HepG2 (cell line): ENCODE measurements at regions not wholly inside any gene's neighbourhood (a gene's known extent, or its start where the extent isn't known, plus 50 kb on each side); places are given as distances from the start of the nearest gene placed in this dataset.

ENCODE experiments used
- ATAC-seq: fragments of 200-7000 bp; cut with Tn5 transposase; 3 replicates; pipeline ENCODE4 v1.9.1; 2020; ENCODE audit warnings: mild to moderate bottlenecking, moderate library complexity
- BruUV-seq: library from RNA; stranded (reverse); fragments of 400-500 nt; replicated peaks from 2 replicates; lab custom pipeline; 2021; lab: Mats Ljungman, UMichigan
- CTCF ChIA-PET: fragments of 300-600 bp; formaldehyde crosslinking; extraction: SDS; loops from one replicate; lab custom pipeline; 2021; ENCODE audit warnings: low total read pairs, inconsistent platforms, low intra/inter-chr PET ratio; lab: Yijun Ruan, JAX
- POLR2A ChIA-PET: fragments of 350-600 bp; sonication (Branson Sonifier 250); formaldehyde crosslinking; loops from one replicate; lab custom pipeline; 2020; ENCODE audit warnings: antibody characterized with exemption, inconsistent platforms; lab: Yijun Ruan, JAX
- DNase-seq: peaks from one replicate; pipeline ENCODE4 v3.0.0-alpha.2; 2015; ENCODE audit warnings: low spot score
- FAIRE-seq: peaks from 3 replicates; lab custom pipeline; 2011; peaks lifted over from hg19 to GRCh38; lab: Jason Lieb, UNC
- H2AFZ ChIP-seq: one replicate; pipeline ENCODE4 v1.6.1; 2011; ENCODE audit warnings: low read length, inconsistent platforms
- H3K27ac ChIP-seq: fragments of 300-600 bp; 3 replicates; pipeline ENCODE4 v1.8.0; 2011; ENCODE audit warnings: mixed run types, mild to moderate bottlenecking, mixed read lengths, low read length, inconsistent platforms; ENCODE audit not compliant: insufficient read depth; ENCODE audit errors: extremely low read length
- H3K27me3 ChIP-seq, 2 experiments: fragments of 200-600 bp in 1 of 2; 2 replicates in 1 of 2; 3 replicates in 1 of 2; pipeline versions ENCODE4 v1.6.0 to v1.8.0; 2011; ENCODE audit warnings: low read length in 2 of 2, mild to moderate bottlenecking in 2 of 2, moderate library complexity in 2 of 2, inconsistent platforms in 1 of 2; ENCODE audit not compliant: insufficient read depth in 2 of 2, control insufficient read depth in 1 of 2
- H3K36me3 ChIP-seq, 2 experiments: fragments of 200-600 bp in 1 of 2; replicated peaks in 1 of 2; 2 replicates in 1 of 2; 3 replicates in 1 of 2; pipeline versions ENCODE4 v1.5.1 to v1.8.0; 2011; ENCODE audit warnings: low read length in 2 of 2, inconsistent platforms in 1 of 2; ENCODE audit not compliant: insufficient read depth in 2 of 2, control insufficient read depth in 1 of 2
- H3K4me1 ChIP-seq: 2 replicates; pipeline ENCODE4 v1.5.1; 2012; ENCODE audit warnings: low read length, inconsistent platforms; ENCODE audit not compliant: insufficient read depth
- H3K4me2 ChIP-seq: 2 replicates; pipeline ENCODE4 v1.6.0; 2011; ENCODE audit warnings: low read depth, low read length, inconsistent platforms
- H3K4me3 ChIP-seq, 3 experiments: fragments of 200-600 bp in 1 of 3; sonication (generic), shearing (Covaris generic) in 1 of 3; replicated peaks in 1 of 3; 2 replicates each; pipeline ENCODE4 v1.5.1; 2011 to 2016; ENCODE audit warnings: low read length in 3 of 3, inconsistent platforms in 2 of 3, low read depth in 2 of 3, mild to moderate bottlenecking in 2 of 3, control low read depth in 1 of 3, mixed read lengths in 1 of 3; ENCODE audit not compliant: insufficient read depth in 1 of 3
- H3K79me2 ChIP-seq: one replicate; pipeline ENCODE4 v1.6.1; 2011; ENCODE audit warnings: low read length, inconsistent platforms; ENCODE audit not compliant: insufficient read depth
- H3K9ac ChIP-seq: 2 replicates; pipeline ENCODE4 v1.6.0; 2011; ENCODE audit warnings: mild to moderate bottlenecking, low read depth, low read length, inconsistent platforms; ENCODE audit not compliant: insufficient read depth
- H3K9me3 ChIP-seq: 2 replicates; pipeline ENCODE4 v1.5.1; 2012; ENCODE audit warnings: mild to moderate bottlenecking, low read length
- H4K20me1 ChIP-seq: 2 replicates; pipeline ENCODE4 v1.6.0; 2011; ENCODE audit warnings: inconsistent platforms, mild to moderate bottlenecking, low read length, moderate library complexity; ENCODE audit not compliant: insufficient read depth
- DMAP1 ChIP-seq: IDR thresholded peaks from 2 replicates; pipeline ENCODE4 v1.6.1; 2016
- ETV5 ChIP-seq: IDR thresholded peaks from 2 replicates; pipeline ENCODE4 v1.6.1; 2018; ENCODE audit warnings: missing biosample characterization, missing genetic modification reagents, inconsistent platforms, borderline replicate concordance
- GABPB1 ChIP-seq: IDR thresholded peaks from 2 replicates; pipeline ENCODE4 v1.6.1; 2016; ENCODE audit warnings: mild to moderate bottlenecking, missing genetic modification reagents, moderate library complexity, missing compliant biosample characterization
- JDP2 ChIP-seq: sonication (generic); formaldehyde crosslinking; IDR thresholded peaks from 2 replicates; pipeline ENCODE4 v1.8.1; 2022; ENCODE audit warnings: missing genetic modification reagents, borderline replicate concordance
- PHB2 ChIP-seq: fragments of 450-650 bp; IDR thresholded peaks from 2 replicates; pipeline ENCODE4 v1.6.1; 2018; ENCODE audit not compliant: partially characterized antibody
- REXO4 ChIP-seq: sonication (generic); formaldehyde crosslinking; IDR thresholded peaks from 2 replicates; pipeline ENCODE4 v1.8.0; 2022; ENCODE audit warnings: missing genetic modification reagents, mild to moderate bottlenecking, borderline replicate concordance
- RORA ChIP-seq: sonication (generic); formaldehyde crosslinking; IDR thresholded peaks from 2 replicates; pipeline ENCODE4 v1.5.0; 2020; ENCODE audit warnings: mild to moderate bottlenecking, missing genetic modification reagents, moderate library complexity
- ZNF260 ChIP-seq: sonication (generic); formaldehyde crosslinking; IDR thresholded peaks from 2 replicates; pipeline ENCODE4 v1.4.0; 2020; ENCODE audit warnings: missing genetic modification reagents, low read depth, mild to moderate bottlenecking, borderline replicate concordance
- ZNF878 ChIP-seq: sonication (generic); formaldehyde crosslinking; IDR thresholded peaks from 2 replicates; pipeline ENCODE4 v1.8.1; 2023; ENCODE audit warnings: mild to moderate bottlenecking, missing genetic modification reagents, moderate library complexity
- WGBS: methylation state at CpG from one replicate; pipeline ENCODE4 v1.1.6; 2017; ENCODE audit warnings: low lambda C conversion rate; 5-methylcytosine and 5-hydroxymethylcytosine counted together
- in situ Hi-C: cut with HindIII; loops from 2 replicates; pipeline ENCODE4 v1.10.0; 2017; ENCODE audit warnings: low pct_unique_long_range_greater_than_20kb; ENCODE audit not compliant: extremely low pct_ligation_motif_present
- intact Hi-C: fragments of 100-400 bp; cut with micrococcal nuclease; formaldehyde crosslinking; loops from one replicate; pipeline ENCODE4 v1.10.0; 2022; ENCODE audit not compliant: unreplicated experiment
- TF ChIP-seq, protein P1 (sequence below): sonication (generic); formaldehyde crosslinking; IDR thresholded peaks from 2 replicates; pipeline ENCODE4 v1.4.0; 2020; ENCODE audit warnings: mild to moderate bottlenecking, missing genetic modification reagents
- TF ChIP-seq, protein P2 (sequence below): sonication (generic); formaldehyde crosslinking; IDR thresholded peaks from 2 replicates; pipeline ENCODE4 v1.8.0; 2022; ENCODE audit warnings: mild to moderate bottlenecking, missing genetic modification reagents; ENCODE audit not compliant: insufficient replicate concordance
- TF ChIP-seq, protein P3 (sequence below): IDR thresholded peaks from 2 replicates; pipeline ENCODE4 v1.6.1; 2018; ENCODE audit warnings: missing genetic modification reagents, mild to moderate bottlenecking, missing compliant biosample characterization
- TF ChIP-seq, protein P4 (sequence below): sonication (generic); formaldehyde crosslinking; IDR thresholded peaks from 2 replicates; pipeline ENCODE4 v1.4.0; 2020; ENCODE audit warnings: missing genetic modification reagents

DNA sequence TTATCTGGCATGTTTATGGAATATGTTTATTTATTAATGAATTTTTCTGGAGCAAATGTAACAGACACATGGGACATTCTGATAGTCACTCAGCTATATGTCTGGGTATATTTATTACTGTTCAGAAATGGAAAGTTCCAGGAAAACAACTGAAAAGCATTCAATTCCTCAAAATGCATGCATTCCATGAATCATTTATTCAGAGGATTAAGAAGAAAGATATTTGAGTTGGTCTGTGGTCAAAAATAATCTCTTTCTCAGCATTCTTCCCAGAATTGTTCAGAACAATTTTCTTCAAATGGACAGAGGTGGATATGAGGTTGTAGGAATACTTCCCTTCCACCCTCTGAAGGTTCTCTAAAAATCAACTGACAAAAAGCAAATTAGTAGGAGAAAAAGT lies 97.6 kb upstream of the ITGB1 start:
- Histone ChIP-seq H3K79me2 (no peaks in the 10 kb centered on the region), H3K27me3 (no peaks in the 10 kb centered on the region), H3K9ac (no peak overlapping the region), H3K4me3 (no peak overlapping the region), H4K20me1 (no peaks in the 10 kb centered on the region), H3K36me3 (no peaks in the 10 kb centered on the region), H3K27ac (no peak overlapping the region), H3K9me3 (no peaks in the 10 kb centered on the region), H2AFZ (no peak overlapping the region), H3K4me1 (no peaks in the 10 kb centered on the region), H3K4me2 (no peak overlapping the region)
- TF ChIP-seq REXO4, result no peak
- BruUV-seq, result no TSS peak
- ATAC-seq, result no peak
- intact Hi-C loops, result no loop called here
- ChIA-PET CTCF (no interaction called here), POLR2A (no interaction called here)
- FAIRE-seq, result no peak
- in situ Hi-C loops, result no loop called here
- DNase-seq, result no peak

DNA sequence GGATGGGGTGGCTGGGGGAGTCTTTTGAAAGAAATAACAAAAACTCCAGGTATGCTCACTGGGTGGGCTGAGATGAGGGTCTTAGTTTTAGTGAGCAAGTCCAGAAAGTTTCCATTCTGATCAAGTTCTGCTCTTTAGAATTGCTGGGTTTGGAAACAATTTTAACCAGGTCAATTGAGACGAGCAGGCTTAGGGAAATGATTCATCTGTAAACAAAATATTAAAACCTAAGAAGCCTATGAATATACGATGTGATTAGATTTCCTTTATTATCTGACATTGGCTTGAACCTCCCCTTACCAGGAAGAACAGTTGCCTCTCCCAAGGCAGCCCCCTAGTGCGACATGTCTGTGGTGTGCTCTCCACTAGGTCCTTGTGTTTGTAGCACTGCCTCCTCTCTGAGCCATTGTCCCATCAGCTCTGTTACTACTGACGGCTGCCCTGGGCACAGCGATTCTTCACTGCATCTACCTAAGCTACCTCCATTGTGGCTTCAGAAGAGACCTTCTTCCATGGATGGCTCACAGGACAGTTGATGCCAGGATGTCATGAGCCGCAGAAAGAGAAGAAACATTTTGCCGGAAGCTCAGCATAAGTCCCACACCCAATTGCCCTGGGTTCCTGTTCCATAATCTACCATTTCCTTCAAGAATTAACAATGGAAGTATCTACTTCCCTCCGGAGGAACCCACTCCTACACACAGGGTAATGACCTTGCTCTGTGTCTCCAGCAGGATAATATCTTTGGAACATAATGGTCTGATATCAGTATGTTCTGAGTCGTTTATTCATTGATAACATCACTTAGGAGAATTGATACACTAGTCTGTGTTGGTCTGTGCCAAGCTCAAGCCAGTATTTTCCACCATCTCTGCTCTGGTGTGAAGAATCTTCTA lies 95.1 kb upstream of the ITGB1 start:
- ATAC-seq (no peak), DNase-seq (no peak), FAIRE-seq (no peak)
- no peak overlapping the region for H2AFZ ChIP-seq
- intact Hi-C loops (no loop called here), in situ Hi-C loops (no loop called here)
- no peaks in the 10 kb centered on the region for H3K36me3 ChIP-seq
- WGBS, result 52% methylated on average over 9 of the region's 9 CpGs
- no peak overlapping the region for H3K27ac ChIP-seq
- no TSS peak for BruUV-seq
- CTCF ChIA-PET, result no interaction called here
- no peaks in the 10 kb centered on the region for H3K4me1 ChIP-seq
- H3K9ac ChIP-seq, result no peak overlapping the region
- H3K79me2 ChIP-seq, result no peaks in the 10 kb centered on the region
- no peak overlapping the region for H3K4me2 ChIP-seq
- H4K20me1 ChIP-seq, result no peaks in the 10 kb centered on the region
- POLR2A ChIA-PET, result no interaction called here
- H3K9me3 ChIP-seq, result no peaks in the 10 kb centered on the region
- no peak overlapping the region for H3K4me3 ChIP-seq
- no peaks in the 10 kb centered on the region; a peak in 1 of 5 replicates for H3K27me3 ChIP-seq
- TF ChIP-seq GABPB1 (CRISPR knock-in tag) (no peak), ETV5 (CRISPR knock-in tag) (no peak), ZNF878 (CRISPR knock-in tag) (no peak), ZNF260 (no peak), JDP2 (CRISPR knock-in tag) (no peak), PHB2 (no peak), DMAP1 (no peak), RORA (CRISPR knock-in tag) (no peak)
- TF ChIP-seq, protein P1, sequence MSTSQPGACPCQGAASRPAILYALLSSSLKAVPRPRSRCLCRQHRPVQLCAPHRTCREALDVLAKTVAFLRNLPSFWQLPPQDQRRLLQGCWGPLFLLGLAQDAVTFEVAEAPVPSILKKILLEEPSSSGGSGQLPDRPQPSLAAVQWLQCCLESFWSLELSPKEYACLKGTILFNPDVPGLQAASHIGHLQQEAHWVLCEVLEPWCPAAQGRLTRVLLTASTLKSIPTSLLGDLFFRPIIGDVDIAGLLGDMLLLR (CRISPR knock-in tag), result no peak
- TF ChIP-seq, protein P2, sequence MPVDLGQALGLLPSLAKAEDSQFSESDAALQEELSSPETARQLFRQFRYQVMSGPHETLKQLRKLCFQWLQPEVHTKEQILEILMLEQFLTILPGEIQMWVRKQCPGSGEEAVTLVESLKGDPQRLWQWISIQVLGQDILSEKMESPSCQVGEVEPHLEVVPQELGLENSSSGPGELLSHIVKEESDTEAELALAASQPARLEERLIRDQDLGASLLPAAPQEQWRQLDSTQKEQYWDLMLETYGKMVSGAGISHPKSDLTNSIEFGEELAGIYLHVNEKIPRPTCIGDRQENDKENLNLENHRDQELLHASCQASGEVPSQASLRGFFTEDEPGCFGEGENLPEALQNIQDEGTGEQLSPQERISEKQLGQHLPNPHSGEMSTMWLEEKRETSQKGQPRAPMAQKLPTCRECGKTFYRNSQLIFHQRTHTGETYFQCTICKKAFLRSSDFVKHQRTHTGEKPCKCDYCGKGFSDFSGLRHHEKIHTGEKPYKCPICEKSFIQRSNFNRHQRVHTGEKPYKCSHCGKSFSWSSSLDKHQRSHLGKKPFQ (CRISPR knock-in tag), result no peak
- TF ChIP-seq, protein P3, sequence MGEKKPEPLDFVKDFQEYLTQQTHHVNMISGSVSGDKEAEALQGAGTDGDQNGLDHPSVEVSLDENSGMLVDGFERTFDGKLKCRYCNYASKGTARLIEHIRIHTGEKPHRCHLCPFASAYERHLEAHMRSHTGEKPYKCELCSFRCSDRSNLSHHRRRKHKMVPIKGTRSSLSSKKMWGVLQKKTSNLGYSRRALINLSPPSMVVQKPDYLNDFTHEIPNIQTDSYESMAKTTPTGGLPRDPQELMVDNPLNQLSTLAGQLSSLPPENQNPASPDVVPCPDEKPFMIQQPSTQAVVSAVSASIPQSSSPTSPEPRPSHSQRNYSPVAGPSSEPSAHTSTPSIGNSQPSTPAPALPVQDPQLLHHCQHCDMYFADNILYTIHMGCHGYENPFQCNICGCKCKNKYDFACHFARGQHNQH (CRISPR knock-in tag), result no peak
- TF ChIP-seq, protein P4, sequence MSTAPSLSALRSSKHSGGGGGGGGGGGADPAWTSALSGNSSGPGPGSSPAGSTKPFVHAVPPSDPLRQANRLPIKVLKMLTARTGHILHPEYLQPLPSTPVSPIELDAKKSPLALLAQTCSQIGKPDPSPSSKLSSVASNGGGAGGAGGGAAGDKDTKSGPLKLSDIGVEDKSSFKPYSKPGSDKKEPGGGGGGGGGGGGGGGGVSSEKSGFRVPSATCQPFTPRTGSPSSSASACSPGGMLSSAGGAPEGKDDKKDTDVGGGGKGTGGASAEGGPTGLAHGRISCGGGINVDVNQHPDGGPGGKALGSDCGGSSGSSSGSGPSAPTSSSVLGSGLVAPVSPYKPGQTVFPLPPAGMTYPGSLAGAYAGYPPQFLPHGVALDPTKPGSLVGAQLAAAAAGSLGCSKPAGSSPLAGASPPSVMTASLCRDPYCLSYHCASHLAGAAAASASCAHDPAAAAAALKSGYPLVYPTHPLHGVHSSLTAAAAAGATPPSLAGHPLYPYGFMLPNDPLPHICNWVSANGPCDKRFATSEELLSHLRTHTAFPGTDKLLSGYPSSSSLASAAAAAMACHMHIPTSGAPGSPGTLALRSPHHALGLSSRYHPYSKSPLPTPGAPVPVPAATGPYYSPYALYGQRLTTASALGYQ (CRISPR knock-in tag), result no peak
